Caco-2 (cell line): ENCODE measurements at regions not wholly inside any gene's neighbourhood (a gene's known extent, or its start where the extent isn't known, plus 50 kb on each side); places are given as distances from the start of the nearest gene placed in this dataset.
A peak's percentile ranks its signal among the peaks of the same experiment; 100 is the strongest.

Source experiments
- BruUV-seq: library from RNA; stranded (reverse); fragments of 400-500 nt; replicated peaks from 2 replicates; lab custom pipeline; 2021; lab: Mats Ljungman, UMichigan
- CTCF ChIA-PET: fragments of 300-600 bp; sonication (Branson Sonifier 250); formaldehyde crosslinking; loops from one replicate; lab custom pipeline; 2022; ENCODE audit warnings: antibody characterized with exemption; lab: Charles Lee
- POLR2A ChIA-PET: fragments of 300-600 bp; sonication (Branson Sonifier 250); formaldehyde crosslinking; loops from one replicate; lab custom pipeline; 2022; ENCODE audit warnings: antibody characterized with exemption; lab: Charles Lee
- DNase-seq, 2 experiments: peaks; one replicate each; pipeline versions ENCODE4 v3.0.0 to v3.0.0-alpha.2; 2020 to 2022
- H3K27me3 ChIP-seq: replicated peaks from 2 replicates; pipeline ENCODE4 v1.6.0; 2011; ENCODE audit warnings: low read length; ENCODE audit not compliant: control insufficient read depth, insufficient read depth
- H3K36me3 ChIP-seq: 2 replicates; pipeline ENCODE4 v1.5.1; 2011; ENCODE audit warnings: low read length; ENCODE audit not compliant: control insufficient read depth, insufficient read depth
- H3K4me1 ChIP-seq: fragments of 250-450 bp; sonication (Bioruptor Pico); 2 replicates; pipeline ENCODE4 v1.5.1; 2020; ENCODE audit warnings: mild to moderate bottlenecking
- H3K4me3 ChIP-seq: 2 replicates; pipeline ENCODE4 v1.5.1; 2011; ENCODE audit warnings: low read depth, mild to moderate bottlenecking, control low read depth, low read length
- H3K9me3 ChIP-seq: fragments of 250-450 bp; sonication (Bioruptor Pico); 2 replicates; pipeline ENCODE4 v1.5.1; 2020; ENCODE audit warnings: mild to moderate bottlenecking, moderate library complexity
- H3K27ac Mint-ChIP-seq: one replicate; pipeline ENCODE4 v1.8.0; 2022; ENCODE audit warnings: mixed read lengths; ENCODE audit not compliant: unreplicated experiment
- H3K27me3 Mint-ChIP-seq: one replicate; pipeline ENCODE4 v1.8.0; 2022; ENCODE audit warnings: mixed read lengths; ENCODE audit not compliant: insufficient read depth, unreplicated experiment
- H3K36me3 Mint-ChIP-seq: one replicate; pipeline ENCODE4 v1.8.0; 2022; ENCODE audit warnings: mild to moderate bottlenecking, mixed read lengths; ENCODE audit not compliant: insufficient read depth, unreplicated experiment
- H3K4me1 Mint-ChIP-seq: one replicate; pipeline ENCODE4 v1.8.0; 2022; ENCODE audit warnings: low read depth, mixed read lengths; ENCODE audit not compliant: unreplicated experiment
- H3K4me3 Mint-ChIP-seq: one replicate; pipeline ENCODE4 v1.8.0; 2022; ENCODE audit warnings: mild to moderate bottlenecking, moderate library complexity, mixed read lengths; ENCODE audit not compliant: unreplicated experiment
- H3K9me3 Mint-ChIP-seq: one replicate; pipeline ENCODE4 v1.8.0; 2022; ENCODE audit warnings: mixed read lengths; ENCODE audit not compliant: unreplicated experiment
- intact Hi-C: fragments of 100-400 bp; cut with micrococcal nuclease; formaldehyde crosslinking; loops from one replicate; pipeline ENCODE4 v1.10.0; 2022; ENCODE audit not compliant: unreplicated experiment
- TF ChIP-seq, protein P1 (sequence below), 2 experiments: fragments of 200-600 bp in 1 of 2; IDR thresholded peaks; 1 replicate in 1 of 2; 2 replicates in 1 of 2; pipeline versions ENCODE4 v1.5.1 to v1.8.0; 2011 to 2022; ENCODE audit warnings: antibody characterized with exemption in 1 of 2, control low read depth in 1 of 2, inconsistent platforms in 1 of 2, low read depth in 1 of 2, low read length in 1 of 2, mild to moderate bottlenecking in 1 of 2, moderate library complexity in 1 of 2; ENCODE audit not compliant: insufficient read depth in 1 of 2, severe bottlenecking in 1 of 2, unreplicated experiment in 1 of 2

DNA sequence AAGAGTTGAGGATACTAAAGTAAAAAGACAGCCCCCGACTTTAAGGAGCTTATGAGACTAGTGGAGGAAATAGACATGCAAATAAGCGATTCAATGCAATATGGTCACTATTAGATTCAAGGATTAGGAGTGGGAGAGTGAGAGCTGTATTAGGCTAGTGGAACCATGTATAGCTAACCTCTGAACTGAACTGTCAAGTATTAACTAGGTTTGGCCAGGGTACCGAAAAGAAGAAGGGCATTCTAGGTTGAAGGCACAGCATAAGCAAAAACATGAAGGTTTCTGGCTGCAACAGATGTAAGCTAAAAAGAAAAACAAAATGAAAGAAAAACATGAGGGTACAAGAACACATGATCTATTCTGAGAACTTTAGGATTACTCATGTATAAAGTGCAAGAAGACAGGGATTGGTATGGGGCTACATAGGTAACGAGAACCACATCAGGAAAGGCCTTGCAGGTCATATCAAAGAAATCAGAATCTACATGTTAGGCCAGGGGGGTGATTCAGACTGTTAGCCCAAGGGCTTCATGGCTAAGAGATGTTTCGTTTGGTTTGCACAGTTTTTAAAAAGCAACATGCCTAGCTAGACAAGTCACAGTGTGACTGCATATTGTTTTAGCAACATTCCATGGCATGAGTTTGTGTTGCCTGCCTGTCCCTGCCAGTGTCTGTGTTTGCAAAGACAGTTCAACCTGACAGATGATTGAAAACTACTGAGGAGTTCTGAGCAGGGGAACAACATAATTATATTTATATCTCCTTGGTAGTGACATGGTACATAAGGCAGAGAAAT lies 54.4 kb upstream of the HAO2 start:
- Histone ChIP-seq H3K4me1 (no peaks in the 10 kb centered on the region), H3K4me3 (no peak overlapping the region), H3K36me3 (no peaks in the 10 kb centered on the region), H3K9me3 (no peaks in the 10 kb centered on the region), H3K27me3 (no peaks in the 10 kb centered on the region)
- H3K9me3 Mint-ChIP-seq, result no peaks in the 10 kb centered on the region
- BruUV-seq, result no TSS peak
- no peaks in the 10 kb centered on the region for H3K27me3 Mint-ChIP-seq
- no peaks in the 10 kb centered on the region for H3K36me3 Mint-ChIP-seq
- DNase-seq, result no peak
- no peak overlapping the region for H3K4me3 Mint-ChIP-seq
- intact Hi-C loops, result loop anchor here (2.0 kb wide), 1 partner anchor 53 kb away; no protein-coding TSS in a partner anchor
- H3K27ac Mint-ChIP-seq, result no peak overlapping the region
- TF ChIP-seq, protein P1, sequence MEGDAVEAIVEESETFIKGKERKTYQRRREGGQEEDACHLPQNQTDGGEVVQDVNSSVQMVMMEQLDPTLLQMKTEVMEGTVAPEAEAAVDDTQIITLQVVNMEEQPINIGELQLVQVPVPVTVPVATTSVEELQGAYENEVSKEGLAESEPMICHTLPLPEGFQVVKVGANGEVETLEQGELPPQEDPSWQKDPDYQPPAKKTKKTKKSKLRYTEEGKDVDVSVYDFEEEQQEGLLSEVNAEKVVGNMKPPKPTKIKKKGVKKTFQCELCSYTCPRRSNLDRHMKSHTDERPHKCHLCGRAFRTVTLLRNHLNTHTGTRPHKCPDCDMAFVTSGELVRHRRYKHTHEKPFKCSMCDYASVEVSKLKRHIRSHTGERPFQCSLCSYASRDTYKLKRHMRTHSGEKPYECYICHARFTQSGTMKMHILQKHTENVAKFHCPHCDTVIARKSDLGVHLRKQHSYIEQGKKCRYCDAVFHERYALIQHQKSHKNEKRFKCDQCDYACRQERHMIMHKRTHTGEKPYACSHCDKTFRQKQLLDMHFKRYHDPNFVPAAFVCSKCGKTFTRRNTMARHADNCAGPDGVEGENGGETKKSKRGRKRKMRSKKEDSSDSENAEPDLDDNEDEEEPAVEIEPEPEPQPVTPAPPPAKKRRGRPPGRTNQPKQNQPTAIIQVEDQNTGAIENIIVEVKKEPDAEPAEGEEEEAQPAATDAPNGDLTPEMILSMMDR (IDR thresholded peaks at IDR 0.05; ENCODE audit: insufficient read depth in 1 of 2, low read depth in 1 of 2, low read length in 1 of 2, severe bottlenecking in 1 of 2, unreplicated experiment in 1 of 2), result no peak
- no peaks in the 10 kb centered on the region for H3K4me1 Mint-ChIP-seq
- CTCF ChIA-PET, result no interaction called here
- POLR2A ChIA-PET, result no interaction called here

DNA sequence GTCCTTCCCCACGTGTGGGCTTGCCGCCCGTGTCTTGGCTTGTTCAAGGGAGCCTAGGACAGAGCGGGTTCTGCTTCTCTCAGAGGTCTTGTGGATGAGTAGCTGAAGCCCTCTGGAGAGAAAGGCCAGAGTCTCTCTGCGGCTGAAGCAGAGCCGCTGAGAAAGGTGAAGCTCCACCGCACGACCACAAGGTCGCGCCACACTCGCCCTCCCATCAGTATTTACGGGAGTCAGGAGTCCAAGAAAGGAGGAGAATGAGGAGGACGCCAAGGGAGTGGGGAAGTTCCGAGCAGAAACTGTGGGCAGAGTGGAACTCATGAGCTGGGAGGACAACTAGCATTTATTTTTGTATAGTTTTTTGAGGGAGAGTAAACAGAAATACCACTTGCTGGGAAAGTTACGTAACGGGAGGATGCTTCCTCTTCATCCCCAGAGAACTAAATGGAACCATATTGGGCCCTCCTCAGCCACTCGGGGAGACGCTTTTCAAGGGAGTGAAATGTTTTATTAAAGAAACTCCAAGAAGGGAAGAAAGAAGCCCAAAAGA lies 51.6 kb upstream of the HAO2 start:
- ChIA-PET POLR2A (no interaction called here), CTCF (no interaction called here)
- H3K36me3 ChIP-seq, result no peaks in the 10 kb centered on the region
- Mint-ChIP-seq H3K27ac (no peak overlapping the region), H3K4me1 (no peaks in the 10 kb centered on the region), H3K36me3 (no peaks in the 10 kb centered on the region), H3K4me3 (no peak overlapping the region), H3K27me3 (no peaks in the 10 kb centered on the region), H3K9me3 (no peaks in the 10 kb centered on the region)
- no TSS peak for BruUV-seq
- H3K4me1 ChIP-seq, result no peaks in the 10 kb centered on the region
- H3K4me3 ChIP-seq, result no peak overlapping the region
- intact Hi-C loops, result no loop called here
- H3K9me3 ChIP-seq, result no peaks in the 10 kb centered on the region
- TF ChIP-seq, protein P1 (IDR thresholded peaks at IDR 0.05; ENCODE audit: insufficient read depth in 1 of 2, low read depth in 1 of 2, low read length in 1 of 2, severe bottlenecking in 1 of 2, unreplicated experiment in 1 of 2), result no peak
- H3K27me3 ChIP-seq, result no peaks in the 10 kb centered on the region
- DNase-seq, result peak in 1 of 2 experiments; percentile 5

DNA sequence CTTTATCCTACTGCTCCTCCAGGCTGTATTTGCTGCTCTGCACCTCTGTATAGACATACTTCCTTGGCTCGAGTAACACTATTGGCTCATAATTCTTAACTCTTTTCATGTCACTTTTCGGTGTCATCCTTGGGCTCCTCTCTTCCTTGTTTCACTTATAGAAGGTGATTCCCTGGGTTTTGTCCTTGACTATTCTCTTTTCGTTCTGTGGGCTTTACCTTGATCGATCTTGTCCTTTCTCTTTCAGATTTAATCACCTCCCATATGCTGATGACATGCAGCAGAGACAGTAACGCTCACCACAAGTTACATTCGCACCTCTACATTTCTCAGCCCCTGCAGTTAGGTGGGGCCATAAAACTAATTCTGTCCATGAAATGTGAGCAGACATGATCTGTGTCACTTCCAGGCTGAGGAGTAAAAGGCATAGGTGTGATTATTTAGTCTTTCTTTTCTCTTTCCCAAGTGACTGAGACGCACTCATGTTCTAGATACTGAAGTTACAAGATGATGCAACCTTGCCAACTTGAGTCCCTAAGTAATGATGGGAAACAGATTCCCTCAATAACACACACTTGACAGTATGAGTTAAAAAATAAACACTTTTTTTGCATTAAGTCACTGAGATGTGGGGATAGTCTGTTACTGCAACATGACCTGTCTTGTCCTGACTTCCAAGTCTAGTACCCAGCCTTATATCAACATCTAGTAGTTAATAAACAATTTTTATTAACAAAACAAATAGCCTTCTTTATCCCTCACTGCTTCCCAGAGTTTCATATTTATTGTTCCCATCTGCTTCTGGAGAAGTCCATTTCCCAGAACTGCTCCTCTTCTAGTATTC lies 49.9 kb upstream of the HAO2 start:
- no TSS peak for BruUV-seq
- Histone ChIP-seq H3K36me3 (no peaks in the 10 kb centered on the region), H3K4me3 (no peak overlapping the region), H3K27me3 (no peaks in the 10 kb centered on the region), H3K9me3 (no peaks in the 10 kb centered on the region), H3K4me1 (no peaks in the 10 kb centered on the region)
- intact Hi-C loops, result no loop called here
- DNase-seq, result no peak
- ChIA-PET CTCF (no interaction called here), POLR2A (no interaction called here)
- Mint-ChIP-seq H3K4me3 (no peak overlapping the region), H3K4me1 (no peaks in the 10 kb centered on the region), H3K27ac (no peak overlapping the region), H3K36me3 (no peaks in the 10 kb centered on the region), H3K27me3 (no peaks in the 10 kb centered on the region), H3K9me3 (no peaks in the 10 kb centered on the region)
- TF ChIP-seq, protein P1 (IDR thresholded peaks at IDR 0.05; ENCODE audit: insufficient read depth in 1 of 2, low read depth in 1 of 2, low read length in 1 of 2, severe bottlenecking in 1 of 2, unreplicated experiment in 1 of 2), result no peak
